ENCODE measurements at regions not wholly inside any gene's neighbourhood (a gene's known extent, or its start where the extent isn't known, plus 50 kb on each side); places are given as distances from the start of the nearest gene placed in this dataset.

- no peaks in the 10 kb centered on the region for H4K20me1 ChIP-seq (ENCODE audit: low read depth)
- H3K4me2 ChIP-seq = no peak overlapping the region
- H3K36me3 Mint-ChIP-seq = no peaks in the 10 kb centered on the region
- no peaks in the 10 kb centered on the region for H3K4me1 ChIP-seq
- H3K9ac ChIP-seq = no peak overlapping the region
- H3K27ac ChIP-seq = no peak overlapping the region
- H3K27me3 Mint-ChIP-seq (ENCODE audit: insufficient read depth, low read depth) = peaks cover 2% of the 10 kb centered on the region
- no peaks in the 10 kb centered on the region for H3K4me1 Mint-ChIP-seq
- H2AFZ ChIP-seq (replicated peaks) = no peak overlapping the region
- H3K9me3 Mint-ChIP-seq = peaks cover 8% of the 10 kb centered on the region
- H3F3A ChIP-seq (ENCODE audit: low read depth) = no peaks in the 10 kb centered on the region
- no peak overlapping the region for H3K27ac Mint-ChIP-seq
- no peak for DNase-seq (ENCODE audit: low spot score)
- H3K9me3 ChIP-seq (ENCODE audit: low read depth) = no peaks in the 10 kb centered on the region
- H3K27me3 ChIP-seq = no peaks in the 10 kb centered on the region
- H3K4me3 Mint-ChIP-seq = no peak overlapping the region
- no peaks in the 10 kb centered on the region for H3K79me2 ChIP-seq (ENCODE audit: low read depth)
- no peaks in the 10 kb centered on the region for H3K36me3 ChIP-seq
- H3K4me3 ChIP-seq = no peak overlapping the region
- TF ChIP-seq EZH2 (IDR thresholded peaks at IDR 0.05) (no peak), CTCF (IDR thresholded peaks at IDR 0.05) (no peak), EZH2phosphoT487 (IDR thresholded peaks at IDR 0.05) (no peak)
Measured at GRCh38 chr13:85255978-85256377, 543.2 kb downstream of the SLITRK6 start.

- DNase-seq (ENCODE audit: low spot score) = no peak
- no peak for TF ChIP-seq EZH2phosphoT487 (IDR thresholded peaks at IDR 0.05)
- TF ChIP-seq CTCF (IDR thresholded peaks at IDR 0.05) = no peak
- TF ChIP-seq EZH2 (IDR thresholded peaks at IDR 0.05) = no peak
- Histone ChIP-seq H3K9ac (no peak overlapping the region), H3K79me2 (ENCODE audit: low read depth) (no peaks in the 10 kb centered on the region), H3K36me3 (no peaks in the 10 kb centered on the region), H3K4me2 (no peak overlapping the region), H3K27me3 (no peaks in the 10 kb centered on the region), H3K4me3 (no peak overlapping the region), H3K27ac (no peak overlapping the region), H3F3A (ENCODE audit: low read depth) (no peaks in the 10 kb centered on the region), H2AFZ (replicated peaks) (no peak overlapping the region), H3K4me1 (no peaks in the 10 kb centered on the region), H4K20me1 (ENCODE audit: low read depth) (no peaks in the 10 kb centered on the region), H3K9me3 (ENCODE audit: low read depth) (no peaks in the 10 kb centered on the region)
- Mint-ChIP-seq H3K9me3 (peaks cover 8% of the 10 kb centered on the region), H3K27ac (no peak overlapping the region), H3K36me3 (no peaks in the 10 kb centered on the region), H3K4me1 (peaks cover 5% of the 10 kb centered on the region), H3K4me3 (no peak overlapping the region), H3K27me3 (ENCODE audit: insufficient read depth, low read depth) (peaks cover 2% of the 10 kb centered on the region)
Measured at GRCh38 chr13:85254641-85255040, 544.6 kb downstream of the SLITRK6 start.

- Histone ChIP-seq H4K20me1 (ENCODE audit: low read depth) (no peaks in the 10 kb centered on the region), H3K9me3 (ENCODE audit: low read depth) (no peaks in the 10 kb centered on the region), H3F3A (ENCODE audit: low read depth) (no peaks in the 10 kb centered on the region), H3K79me2 (ENCODE audit: low read depth) (no peaks in the 10 kb centered on the region), H3K27me3 (no peaks in the 10 kb centered on the region), H2AFZ (replicated peaks) (no peak overlapping the region), H3K4me3 (no peak overlapping the region), H3K9ac (no peak overlapping the region), H3K36me3 (no peaks in the 10 kb centered on the region), H3K4me2 (no peak overlapping the region), H3K27ac (no peak overlapping the region), H3K4me1 (no peaks in the 10 kb centered on the region)
- Mint-ChIP-seq H3K4me3 (no peak overlapping the region), H3K27me3 (ENCODE audit: insufficient read depth, low read depth) (peaks cover 2% of the 10 kb centered on the region), H3K36me3 (no peaks in the 10 kb centered on the region), H3K27ac (no peak overlapping the region), H3K9me3 (peaks cover 8% of the 10 kb centered on the region), H3K4me1 (peaks cover 7% of the 10 kb centered on the region)
- no peak for DNase-seq (ENCODE audit: low spot score)
- no peak for TF ChIP-seq CTCF (IDR thresholded peaks at IDR 0.05)
- no peak for TF ChIP-seq EZH2 (IDR thresholded peaks at IDR 0.05)
- no peak for TF ChIP-seq EZH2phosphoT487 (IDR thresholded peaks at IDR 0.05)
Measured at GRCh38 chr13:85249151-85249550, 550.1 kb downstream of the SLITRK6 start.
